ENCODE measurements at regions not wholly inside any gene's neighbourhood (a gene's known extent, or its start where the extent isn't known, plus 50 kb on each side); places are given as distances from the start of the nearest gene placed in this dataset.

GRCh38 chr16:79816081-79816497 lies 215.6 kb upstream of the MAF start:
- no peak for TF ChIP-seq CTCF (IDR thresholded peaks at IDR 0.05; ENCODE audit: insufficient read depth, low read length, poor library complexity, severe bottlenecking)
- no peak for TF ChIP-seq EZH2phosphoT487 (conservative IDR thresholded peaks at IDR 0.05; ENCODE audit: low read length)

Data from SU-DHL-6 (cell line).